A673 (cell line): ENCODE measurements at regions not wholly inside any gene's neighbourhood (a gene's known extent, or its start where the extent isn't known, plus 50 kb on each side); places are given as distances from the start of the nearest gene placed in this dataset.

Source experiments
- CTCF ChIP-seq: fragments of 300-800, 200-600 bp; sonication (generic); conservative IDR thresholded peaks from 2 replicates; pipeline ENCODE4 v1.5.1; 2017; ENCODE audit warnings: low read depth, mild to moderate bottlenecking, antibody characterized with exemption, low read length, moderate library complexity, mixed read lengths
- EZH2 ChIP-seq: fragments of 200-600 bp; sonication (generic); IDR thresholded peaks from 2 replicates; pipeline ENCODE4 v1.6.1; 2017; ENCODE audit warnings: borderline replicate concordance, low read depth, mild to moderate bottlenecking, mixed read lengths, antibody characterized with exemption, low read length; ENCODE audit not compliant: poor library complexity, severe bottlenecking

- no peak for TF ChIP-seq CTCF
- no peak for TF ChIP-seq EZH2
These were observed 160.0 kb downstream of the SEC16B start for GRCh38 chr1:177809819-177810218.
